Thyroid gland (tissue), 4 donors: ENCODE measurements at regions not wholly inside any gene's neighbourhood (a gene's known extent, or its start where the extent isn't known, plus 50 kb on each side); places are given as distances from the start of the nearest gene placed in this dataset.

ENCODE experiments used
- DNase-seq, 2 donors: peaks; one replicate each; pipeline ENCODE4 v3.0.0-alpha.2; 2019
- H3K27ac ChIP-seq, 3 donors: fragments of 200-600 bp; sonication (generic); 1 replicate in 2 of 3; 2 replicates in 1 of 3; pipeline ENCODE4 v1.5.1; 2016 to 2019; ENCODE audit warnings: mild to moderate bottlenecking in 1 of 3, moderate library complexity in 1 of 3
- H3K27me3 ChIP-seq: fragments of 200-600 bp; sonication (generic); one replicate; pipeline ENCODE4 v1.5.1; 2019
- H3K36me3 ChIP-seq, 2 donors: fragments of 200-600 bp; sonication (generic); one replicate each; pipeline ENCODE4 v1.5.1; 2016 to 2019
- H3K4me1 ChIP-seq, 2 donors: fragments of 200-600 bp; sonication (generic); one replicate each; pipeline ENCODE4 v1.5.1; 2017 to 2019
- H3K4me3 ChIP-seq, 3 donors: fragments of 200-600 bp; sonication (generic); replicated peaks in 1 of 3; 1 replicate in 2 of 3; 2 replicates in 1 of 3; pipeline ENCODE4 v1.5.1; 2016; ENCODE audit warnings: mild to moderate bottlenecking in 1 of 3
- H3K9me3 ChIP-seq: fragments of 200-600 bp; sonication (generic); one replicate; pipeline ENCODE4 v1.5.1; 2017
- CTCF ChIP-seq, 6 experiments: fragments of 200-600 bp in 3 of 6; fragments of 450-650 bp in 3 of 6; sonication (generic) in 3 of 6; IDR thresholded peaks; one replicate each; pipeline ENCODE4 v1.5.1; 2016 to 2019; ENCODE audit warnings: antibody characterized with exemption in 6 of 6, mild to moderate bottlenecking in 2 of 6, inconsistent platforms in 1 of 6, moderate library complexity in 1 of 6
- POLR2A ChIP-seq, 2 donors: fragments of 450-650 bp; IDR thresholded peaks; one replicate each; pipeline ENCODE4 v1.6.1; 2017; ENCODE audit warnings: antibody characterized with exemption in 2 of 2, mild to moderate bottlenecking in 2 of 2, moderate library complexity in 1 of 2
- WGBS, 2 donors: methylation state at CpG; one replicate each; pipeline ENCODE4 v1.1.5; 2017; 5-methylcytosine and 5-hydroxymethylcytosine counted together
- intact Hi-C: fragments of 100-400 bp; cut with DNase I; formaldehyde crosslinking; loops from one replicate; pipeline ENCODE4 v1.15.1; 2023

GRCh38 chr22:33188326-33188725, 130.1 kb upstream of the SYN3 start:
- H3K36me3 ChIP-seq: no peaks in the 10 kb centered on the region
- H3K4me3 ChIP-seq: no peak overlapping the region
- DNase-seq: no peak
- intact Hi-C loops: no loop called here
- no peaks in the 10 kb centered on the region for H3K4me1 ChIP-seq
- TF ChIP-seq CTCF (IDR thresholded peaks at IDR 0.05): no peak
- no peak for TF ChIP-seq POLR2A (IDR thresholded peaks at IDR 0.05)
- H3K27me3 ChIP-seq: no peaks in the 10 kb centered on the region
- no peak overlapping the region for H3K27ac ChIP-seq
- 71 to 85% methylated on average over 2 of the region's 2 CpGs for whole genome bisulfite sequencing, 2 donors
- no peaks in the 10 kb centered on the region for H3K9me3 ChIP-seq

GRCh38 chr22:33186816-33187215, 128.6 kb upstream of the SYN3 start:
- Histone ChIP-seq H3K27me3 (no peaks in the 10 kb centered on the region), H3K27ac (no peak overlapping the region), H3K4me1 (no peaks in the 10 kb centered on the region), H3K36me3 (no peaks in the 10 kb centered on the region), H3K4me3 (no peak overlapping the region), H3K9me3 (no peaks in the 10 kb centered on the region)
- WGBS, 2 donors: 82 to 86% methylated on average over 2 of the region's 2 CpGs
- DNase-seq: no peak
- intact Hi-C loops: no loop called here
- no peak for TF ChIP-seq CTCF (IDR thresholded peaks at IDR 0.05)
- TF ChIP-seq POLR2A (IDR thresholded peaks at IDR 0.05): no peak

GRCh38 chr22:33180356-33180755, 122.2 kb upstream of the SYN3 start:
- DNase-seq: no peak
- TF ChIP-seq CTCF (IDR thresholded peaks at IDR 0.05): no peak
- TF ChIP-seq POLR2A (IDR thresholded peaks at IDR 0.05): no peak
- no peak overlapping the region for H3K27ac ChIP-seq
- no peaks in the 10 kb centered on the region for H3K36me3 ChIP-seq
- WGBS, 2 donors: 79 to 80% methylated on average over 4 of the region's 4 CpGs
- intact Hi-C loops: no loop called here
- H3K4me1 ChIP-seq: no peaks in the 10 kb centered on the region
- no peak overlapping the region for H3K4me3 ChIP-seq
- H3K9me3 ChIP-seq: no peaks in the 10 kb centered on the region
- H3K27me3 ChIP-seq: no peaks in the 10 kb centered on the region

- no peak for DNase-seq
- Histone ChIP-seq H3K4me1 (no peaks in the 10 kb centered on the region), H3K27ac (no peak overlapping the region), H3K27me3 (no peaks in the 10 kb centered on the region), H3K9me3 (no peaks in the 10 kb centered on the region), H3K36me3 (no peaks in the 10 kb centered on the region), H3K4me3 (no peak overlapping the region)
- intact Hi-C loops: no loop called here
- 66 to 72% methylated on average over 4 of the region's 4 CpGs for WGBS, 2 donors
- TF ChIP-seq CTCF (IDR thresholded peaks at IDR 0.05) (no peak), POLR2A (IDR thresholded peaks at IDR 0.05) (no peak)
Observed at GRCh38 chr22:33167998-33168790, 110.0 kb upstream of the SYN3 start.

GRCh38 chr22:33166206-33166605, 108.0 kb upstream of the SYN3 start:
- Histone ChIP-seq H3K4me3 (no peak overlapping the region), H3K36me3 (no peaks in the 10 kb centered on the region), H3K4me1 (no peaks in the 10 kb centered on the region), H3K27me3 (no peaks in the 10 kb centered on the region), H3K27ac (no peak overlapping the region), H3K9me3 (no peaks in the 10 kb centered on the region)
- DNase-seq: no peak
- TF ChIP-seq CTCF (IDR thresholded peaks at IDR 0.05) (no peak), POLR2A (IDR thresholded peaks at IDR 0.05) (no peak)
- intact Hi-C loops: no loop called here
- 65 to 67% methylated on average over 7 of the region's 7 CpGs for WGBS, 2 donors
